GM21717 (cell line): ENCODE measurements at regions not wholly inside any gene's neighbourhood (a gene's known extent, or its start where the extent isn't known, plus 50 kb on each side); places are given as distances from the start of the nearest gene placed in this dataset.

Experiments
- ATAC-seq: cut with Tn5 transposase; IDR thresholded peaks from one replicate; pipeline ENCODE4 v1.9.1; 2021; ENCODE audit warnings: mild to moderate bottlenecking, moderate library complexity; ENCODE audit not compliant: unreplicated experiment

DNA sequence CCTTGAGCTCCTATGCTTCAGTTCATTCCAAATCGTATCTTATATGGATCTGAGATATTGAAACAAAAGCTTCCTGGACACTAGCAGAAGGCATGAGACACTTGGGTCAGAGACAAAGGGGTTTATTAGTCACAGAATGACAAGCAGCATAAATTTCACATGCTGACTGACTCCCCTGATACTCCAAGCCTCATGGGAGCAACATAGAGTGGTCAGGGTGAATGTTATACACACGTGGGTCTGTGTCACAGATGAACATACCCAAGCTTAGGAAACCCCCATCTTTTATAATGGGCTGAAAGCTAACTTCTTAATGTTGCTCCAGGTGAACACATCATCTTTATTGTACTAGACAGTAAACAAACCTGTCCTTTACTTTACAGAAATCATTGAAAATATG lies 599.9 kb upstream of the RGS18 start:
- ATAC-seq: no peak

DNA sequence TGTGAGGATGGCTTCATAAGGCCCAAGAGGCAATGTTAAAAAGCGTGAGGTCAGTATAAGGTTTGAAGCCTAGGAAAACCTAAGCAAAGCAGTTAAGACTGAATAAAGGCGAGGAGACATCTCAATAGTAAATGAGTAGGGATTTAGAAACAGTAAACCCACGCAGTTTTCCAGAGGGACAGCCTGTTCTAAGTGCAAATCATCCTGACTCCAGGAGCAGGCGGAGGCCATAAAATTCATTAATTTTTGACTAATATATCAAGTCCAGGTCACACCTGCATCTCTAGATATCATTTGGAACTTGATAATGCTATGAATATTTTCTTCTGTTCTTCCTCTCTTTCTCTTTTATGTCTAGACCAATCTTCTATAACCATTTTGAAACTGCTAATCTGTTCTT lies 597.0 kb upstream of the RGS18 start:
- no peak for ATAC-seq

DNA sequence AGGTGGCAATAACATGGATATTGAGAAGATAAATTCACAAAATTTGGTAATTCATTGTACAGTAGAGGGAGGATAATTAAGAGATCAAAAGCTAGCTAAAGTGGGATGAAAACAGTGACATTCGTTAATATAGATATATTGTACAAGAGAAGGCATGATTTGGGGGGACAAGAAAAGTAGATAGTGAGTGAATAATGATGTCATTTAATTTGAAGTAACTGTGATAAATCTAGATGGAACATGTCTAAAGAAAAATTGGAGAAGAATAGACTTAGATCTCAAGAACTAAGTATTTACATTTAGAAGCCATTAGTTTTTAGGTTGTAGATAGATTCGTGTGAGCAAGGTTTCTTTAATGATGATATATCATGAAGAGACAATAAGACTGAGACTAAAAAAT lies 594.0 kb upstream of the RGS18 start:
- no peak for ATAC-seq

DNA sequence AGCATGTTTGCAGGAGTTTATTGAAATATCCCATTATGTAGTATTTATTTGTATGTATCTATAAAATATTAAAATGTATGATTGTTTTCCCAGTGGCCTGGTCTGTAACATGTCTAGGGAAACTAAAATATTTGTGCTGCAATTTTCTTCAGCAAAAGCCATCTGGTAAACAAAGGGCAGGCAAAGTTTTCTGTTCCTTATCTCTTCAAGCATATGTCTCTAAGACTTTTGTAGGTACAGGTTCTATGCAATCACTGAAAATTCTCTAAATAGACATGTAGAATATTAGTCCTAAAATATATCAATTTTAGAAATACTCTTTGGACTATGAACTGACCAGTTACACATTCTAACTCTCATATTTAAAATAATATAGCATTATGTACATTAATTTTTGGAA lies 585.8 kb upstream of the RGS18 start:
- ATAC-seq: no peak

DNA sequence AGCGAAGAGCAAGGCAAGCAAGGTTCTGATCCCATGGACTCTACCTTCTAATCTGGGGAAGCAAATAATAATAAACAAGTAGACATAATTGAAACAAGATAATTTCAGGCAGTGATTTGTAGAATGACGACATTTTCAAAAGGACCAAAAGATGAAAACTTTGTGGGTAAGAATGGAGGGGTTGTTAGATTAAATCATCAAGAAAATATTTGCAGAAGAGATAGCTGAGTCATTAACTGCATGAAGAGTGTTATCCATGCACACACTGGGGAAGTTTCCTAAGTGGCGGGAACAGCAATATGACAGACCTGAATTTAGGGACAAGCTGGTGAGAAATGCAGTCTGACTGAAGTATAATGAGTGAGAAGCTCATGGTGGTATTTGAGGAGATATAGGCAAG lies 583.1 kb upstream of the RGS18 start:
- ATAC-seq: no peak

DNA sequence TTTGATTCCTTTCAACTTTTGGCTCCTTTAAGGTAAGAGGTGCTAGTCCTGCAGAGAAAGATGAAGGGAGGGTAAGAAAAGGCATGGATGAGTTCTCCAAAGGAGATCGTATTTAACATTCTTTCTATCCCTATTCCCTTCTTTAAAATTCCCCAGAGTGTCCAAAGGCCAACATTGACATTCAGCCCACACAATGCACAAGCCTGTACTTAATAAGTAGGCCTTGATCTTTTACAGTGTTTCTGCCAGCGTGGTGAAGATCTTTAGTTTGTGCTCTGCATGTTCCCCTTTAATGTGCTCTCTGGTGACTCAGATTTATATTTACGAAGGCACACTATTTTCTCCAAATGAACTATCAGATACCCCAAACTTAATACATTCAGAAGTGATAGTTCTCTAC lies 582.5 kb upstream of the RGS18 start:
- no peak for ATAC-seq

DNA sequence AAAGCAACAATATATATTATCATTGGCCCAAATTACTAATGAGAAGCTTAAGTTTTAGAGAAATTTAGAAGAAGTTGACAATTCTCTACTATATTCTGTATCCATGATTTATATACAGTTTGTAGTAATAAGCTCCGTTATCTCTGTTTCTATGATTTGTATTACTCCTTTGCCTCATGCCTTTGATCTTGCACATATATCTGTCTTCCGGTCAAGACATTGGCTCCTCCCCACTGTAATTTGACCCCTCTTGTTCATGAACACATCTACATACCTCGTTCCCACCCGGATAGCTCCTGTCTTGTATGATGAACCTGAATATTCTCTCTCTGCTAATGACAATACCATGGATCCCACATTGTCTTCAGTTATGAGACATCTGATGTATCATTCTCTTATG lies 581.0 kb upstream of the RGS18 start:
- ATAC-seq: no peak

DNA sequence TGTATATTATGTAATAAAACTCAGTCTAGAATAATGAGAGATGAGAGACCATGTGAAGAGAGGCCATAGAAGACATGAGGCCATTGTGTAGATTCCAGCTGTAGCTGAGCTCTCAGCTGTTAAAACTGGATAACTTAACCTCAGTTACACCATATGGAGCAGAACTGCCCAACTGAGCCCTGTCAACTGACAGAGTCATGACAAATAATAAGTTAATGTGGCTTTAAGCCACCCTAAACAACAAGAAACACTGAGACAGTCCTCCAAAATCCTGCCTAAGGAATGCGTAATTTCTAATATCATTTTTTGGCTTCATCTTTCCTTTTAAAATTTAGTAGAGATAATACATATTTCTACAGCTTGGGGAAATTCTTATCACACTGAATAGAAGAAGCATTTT lies 580.0 kb upstream of the RGS18 start:
- no peak for ATAC-seq

DNA sequence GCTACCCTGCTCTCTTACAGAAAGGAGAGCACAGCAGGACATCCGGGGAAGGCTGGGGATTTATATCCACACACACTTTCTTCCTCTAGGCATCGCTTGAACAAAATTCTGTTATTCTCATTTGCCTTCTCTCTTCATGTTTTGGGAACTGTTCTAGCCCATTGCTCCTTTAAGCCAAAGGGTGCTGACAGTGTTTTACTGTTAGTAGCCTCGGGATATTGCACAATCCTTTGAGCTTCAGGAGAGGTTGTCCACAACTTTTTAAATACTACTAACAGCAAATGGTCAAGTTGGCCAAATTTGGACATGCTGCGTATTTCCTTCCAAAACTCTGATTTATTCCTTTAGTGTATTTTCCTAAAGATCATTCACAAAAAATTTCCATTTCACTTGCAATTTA lies 579.2 kb upstream of the RGS18 start:
- no peak for ATAC-seq

DNA sequence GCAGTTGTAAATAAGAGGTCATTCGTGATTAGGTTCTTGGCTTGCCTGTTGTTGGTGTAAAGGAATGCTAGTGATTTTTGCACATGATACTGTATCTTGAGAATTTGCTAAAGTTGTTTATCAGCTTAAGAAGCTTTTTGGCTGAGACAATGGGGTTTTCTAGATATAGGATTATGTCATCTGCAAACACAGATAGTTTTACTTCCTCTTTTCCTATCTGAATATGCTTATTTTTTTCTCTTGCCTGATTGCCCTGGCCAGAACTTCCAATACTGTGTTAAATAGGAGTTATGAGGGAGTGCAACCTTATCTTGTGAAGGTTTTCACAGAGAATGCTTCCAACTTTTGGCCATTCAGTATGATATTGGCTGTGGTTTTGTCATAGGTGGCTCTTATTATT lies 576.1 kb upstream of the RGS18 start:
- ATAC-seq: peak; percentile 84

DNA sequence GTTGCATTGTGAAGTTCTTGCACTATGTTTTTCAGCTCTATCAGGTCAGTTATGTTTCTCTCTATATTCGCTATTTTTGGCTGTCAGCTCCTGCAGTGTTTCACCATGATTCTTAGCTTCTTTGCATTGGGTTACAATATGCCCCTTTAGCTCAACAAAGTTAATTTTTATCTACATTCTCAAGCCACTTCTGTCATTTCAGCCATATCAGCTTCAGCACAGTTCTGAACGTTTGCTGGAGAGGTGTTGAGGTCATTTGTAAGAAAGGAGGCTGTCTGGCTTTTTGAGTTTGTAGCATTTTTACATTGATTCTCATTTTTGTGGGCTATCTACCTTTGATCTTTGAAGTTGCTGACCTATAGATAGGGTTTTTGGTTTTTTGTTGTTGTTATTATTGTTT lies 573.2 kb upstream of the RGS18 start:
- ATAC-seq: no peak

DNA sequence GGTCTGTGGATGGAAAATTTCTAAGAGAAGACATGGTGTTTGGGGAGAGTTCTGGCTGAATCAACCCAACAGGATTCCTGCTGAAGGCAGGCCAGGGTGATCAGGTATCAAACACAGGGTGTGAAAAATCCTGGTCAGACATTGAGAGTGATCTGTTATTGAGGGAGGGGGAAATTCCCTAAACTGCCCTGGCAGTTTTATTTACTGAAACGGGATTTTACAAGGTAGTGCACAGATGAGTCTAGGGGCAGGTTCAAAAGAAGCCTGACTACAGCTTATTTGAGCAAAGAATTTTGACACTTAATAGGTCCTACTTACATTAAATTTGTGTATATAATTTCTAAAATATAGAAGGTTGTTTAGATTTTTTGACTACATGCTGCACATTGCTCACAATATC lies 569.4 kb upstream of the RGS18 start:
- ATAC-seq: no peak

DNA sequence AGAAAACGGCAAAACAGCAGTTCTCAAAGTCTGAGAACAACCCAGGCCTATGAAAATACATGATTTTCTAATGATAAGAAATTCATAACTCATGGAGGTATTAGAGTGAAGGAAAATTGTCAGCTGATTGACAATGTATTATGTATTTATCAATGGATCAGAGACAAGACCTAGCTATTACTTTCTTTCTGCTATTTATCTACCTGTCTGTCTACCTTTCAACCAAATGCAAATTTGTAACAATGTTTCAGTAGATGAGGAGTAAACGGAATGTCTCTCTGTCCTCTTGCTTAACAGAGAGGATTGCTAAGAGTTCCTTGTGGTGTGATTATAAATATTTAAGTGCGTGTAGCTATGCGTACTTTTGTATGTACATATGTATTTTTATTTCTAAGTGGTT lies 568.7 kb upstream of the RGS18 start:
- no peak for ATAC-seq

DNA sequence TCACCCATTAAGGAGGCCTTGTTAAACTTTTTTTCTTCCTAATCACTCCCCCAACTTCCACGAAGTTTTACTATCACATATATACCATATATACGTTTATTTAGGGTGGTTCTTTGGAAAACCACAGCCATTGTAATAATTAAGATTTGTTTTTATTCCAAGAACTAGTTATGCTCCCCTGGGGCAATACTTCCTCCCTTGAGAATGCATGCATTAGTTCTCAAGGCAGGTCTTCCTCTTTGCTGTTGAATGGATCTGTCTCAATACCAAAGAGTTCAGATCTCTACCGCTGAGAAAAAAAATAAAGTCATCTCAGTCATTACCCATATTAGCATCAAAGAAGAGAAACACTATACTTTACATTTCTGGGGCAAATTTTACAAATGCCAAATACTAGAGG lies 567.7 kb upstream of the RGS18 start:
- ATAC-seq: no peak

DNA sequence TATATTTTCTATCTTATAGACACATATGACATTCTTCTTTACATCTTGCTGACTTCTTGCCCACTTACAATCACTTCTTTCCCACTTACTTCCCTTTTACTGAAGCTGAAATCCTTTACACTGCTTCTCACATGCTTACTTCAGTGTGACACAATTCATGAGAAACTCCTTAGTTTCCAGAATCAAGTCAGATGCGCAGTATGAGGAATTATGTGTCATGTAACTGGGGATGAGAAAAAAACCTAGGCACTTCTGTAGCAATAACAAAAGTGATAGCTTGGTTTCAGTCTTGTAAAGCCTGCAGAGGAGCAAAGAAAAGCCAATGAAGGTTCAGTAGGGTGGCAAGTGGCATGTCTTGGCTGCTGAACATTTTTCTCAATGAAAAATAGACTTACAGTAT lies 566.2 kb upstream of the RGS18 start:
- no peak for ATAC-seq

DNA sequence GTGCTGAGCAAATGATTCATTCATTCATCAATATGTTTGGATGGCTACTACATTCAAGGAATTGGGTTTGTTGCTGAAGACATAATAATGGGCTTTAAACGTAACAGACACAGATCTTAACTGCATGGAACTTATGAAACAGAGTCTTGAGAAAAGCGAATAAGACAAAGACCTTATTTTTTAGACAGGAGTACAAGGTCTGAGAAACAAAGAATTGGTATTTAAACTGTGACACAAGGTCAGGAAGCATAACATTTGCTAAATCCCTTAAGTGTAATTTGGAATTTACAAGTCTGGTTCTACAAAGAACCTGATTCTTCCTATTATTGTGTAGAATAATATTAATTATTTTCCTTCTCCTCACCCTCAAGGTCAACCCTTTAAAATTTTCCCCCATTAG lies 565.4 kb upstream of the RGS18 start:
- no peak for ATAC-seq

DNA sequence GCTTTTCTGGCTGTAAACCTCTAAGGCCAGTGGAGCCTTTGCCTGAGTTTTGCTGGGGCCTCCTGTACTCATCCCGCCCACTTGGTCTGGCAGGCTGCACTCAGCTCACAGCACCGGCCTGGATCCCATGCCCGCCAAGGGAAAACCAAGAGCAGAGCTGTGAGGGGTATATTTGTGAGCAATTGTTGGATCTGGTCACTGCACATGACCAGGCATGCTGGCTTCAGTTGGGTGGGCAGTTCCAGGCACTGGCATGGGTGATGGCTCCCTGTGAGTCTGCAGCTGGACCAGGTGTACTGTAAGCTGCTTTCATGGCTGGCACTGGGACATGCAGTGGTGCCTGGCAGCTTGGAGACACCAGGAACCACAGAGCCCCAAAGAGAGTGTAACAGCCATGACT lies 563.1 kb upstream of the RGS18 start:
- ATAC-seq: no peak

DNA sequence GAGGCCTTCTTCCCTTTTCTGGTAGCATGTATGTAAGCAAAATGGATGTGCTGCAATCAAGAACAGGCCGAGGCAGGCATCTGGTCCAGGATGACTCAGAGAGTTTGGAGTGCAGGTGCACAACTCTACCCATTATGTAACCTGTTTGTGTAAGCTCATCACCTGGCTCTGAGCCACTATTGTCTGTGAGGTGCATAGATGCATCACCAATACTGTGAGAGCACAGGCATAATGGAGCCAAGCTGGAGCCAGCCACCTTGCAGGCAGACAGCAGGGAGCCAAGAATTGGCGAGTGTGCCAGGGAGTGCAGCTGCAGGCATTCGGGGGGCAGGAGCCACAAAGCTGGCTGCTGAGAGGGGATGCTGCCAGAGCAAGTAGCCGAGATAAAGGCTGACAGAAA lies 549.9 kb upstream of the RGS18 start:
- no peak for ATAC-seq

DNA sequence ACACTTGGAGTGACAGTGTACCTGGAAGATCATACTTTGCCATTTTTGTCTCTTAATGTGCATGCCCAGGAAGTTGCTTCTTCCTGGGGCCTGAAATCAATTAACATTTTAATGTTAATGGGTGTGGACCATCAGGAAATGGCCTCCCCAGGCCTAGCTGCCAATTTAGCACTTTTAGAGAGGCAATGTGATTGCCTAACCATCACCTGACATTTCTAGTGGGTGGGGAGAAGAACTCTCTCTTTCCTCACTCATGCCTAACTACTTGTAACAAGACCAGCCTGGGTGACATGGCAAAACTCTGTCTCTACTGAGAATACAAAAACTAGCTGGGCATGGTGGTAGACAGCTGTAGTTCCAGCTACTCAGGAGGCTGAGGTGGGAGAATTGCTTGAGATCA lies 549.0 kb upstream of the RGS18 start:
- no peak for ATAC-seq

DNA sequence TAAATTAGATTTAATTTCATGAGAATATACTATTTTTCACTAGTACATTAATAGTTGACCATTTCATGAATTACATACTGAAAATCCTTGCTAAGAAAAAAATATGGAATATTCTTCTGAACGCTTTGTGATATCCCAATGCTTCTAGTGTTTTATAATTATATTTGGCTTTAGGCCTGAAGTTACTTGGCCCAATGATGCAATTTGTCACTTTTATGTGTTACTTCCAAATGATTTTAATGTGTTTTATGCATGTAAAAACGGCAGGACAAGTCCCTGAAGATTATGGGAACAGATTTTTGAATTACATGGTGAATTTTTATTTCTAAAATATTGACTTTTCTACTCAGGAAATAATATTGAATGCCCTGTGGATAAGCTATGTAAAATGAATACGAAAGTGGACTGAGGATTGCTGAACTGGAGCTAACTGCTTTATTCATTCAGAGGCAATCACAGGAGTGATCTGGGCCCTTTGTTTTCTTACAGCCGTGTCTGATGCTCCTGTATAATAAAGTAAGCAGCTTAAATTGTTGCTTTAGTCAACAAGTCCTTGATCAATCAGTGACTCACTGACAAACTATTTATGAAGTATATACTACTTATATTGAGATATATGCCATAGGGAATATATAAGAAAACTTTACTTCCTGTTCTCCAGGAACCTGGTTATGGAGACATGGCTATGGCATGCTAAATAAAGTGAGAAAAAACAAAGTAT lies 543.0 kb upstream of the RGS18 start:
- no peak for ATAC-seq

DNA sequence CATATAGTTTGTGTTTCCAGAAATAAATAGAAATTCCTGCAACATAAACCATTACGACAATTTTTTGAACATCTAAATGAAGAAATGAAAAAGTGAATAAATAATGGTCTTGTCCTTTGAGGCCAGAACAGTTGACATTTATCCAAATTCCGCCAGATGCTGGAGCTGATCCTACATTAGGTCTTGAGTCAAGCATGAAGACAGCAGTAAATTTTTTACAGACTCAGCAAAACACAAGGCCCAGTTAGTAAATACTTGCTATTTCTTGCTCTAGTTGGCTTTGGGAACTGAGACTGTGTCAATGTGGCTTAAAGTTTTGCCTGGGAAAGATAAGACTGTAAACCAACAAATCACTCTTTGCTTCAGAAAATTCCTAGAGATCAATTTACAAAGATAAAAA lies 540.1 kb upstream of the RGS18 start:
- ATAC-seq: no peak

DNA sequence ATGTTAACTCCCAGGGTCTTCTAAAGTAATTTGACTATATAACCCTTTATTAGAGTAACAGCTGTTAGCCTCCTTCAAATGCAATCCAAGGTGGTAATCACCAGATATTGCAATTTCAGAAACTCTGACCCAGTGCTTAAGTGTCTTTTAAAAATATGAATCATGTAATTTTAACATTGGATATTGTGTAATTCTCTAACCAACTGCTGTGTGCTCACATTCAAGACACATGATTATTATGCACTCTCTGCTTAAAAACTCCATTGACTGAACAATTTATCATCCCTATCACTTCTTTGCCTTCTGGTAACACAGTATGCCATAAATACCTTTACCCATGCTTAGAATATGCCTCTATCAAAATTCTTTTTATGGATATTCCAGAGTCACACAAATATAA lies 537.4 kb upstream of the RGS18 start:
- no peak for ATAC-seq

DNA sequence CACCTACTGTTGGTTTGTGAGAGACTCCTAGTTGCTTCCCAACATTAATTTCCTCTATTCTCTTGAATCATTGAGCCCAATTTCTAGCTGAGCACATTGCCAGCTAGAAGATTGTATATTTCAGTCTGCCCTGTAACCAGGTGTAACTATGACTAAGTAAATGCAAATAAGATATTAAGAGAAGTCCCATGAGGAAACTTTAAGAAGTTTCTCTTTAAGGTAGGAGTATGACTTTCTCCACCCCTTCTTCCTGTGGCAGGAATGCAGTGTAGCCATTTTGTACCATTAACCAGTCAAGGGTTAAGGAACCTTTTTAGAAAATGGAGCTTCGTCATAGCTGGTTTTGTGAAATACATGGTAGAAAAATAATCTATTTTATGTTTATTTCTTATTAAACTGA lies 534.2 kb upstream of the RGS18 start:
- no peak for ATAC-seq

DNA sequence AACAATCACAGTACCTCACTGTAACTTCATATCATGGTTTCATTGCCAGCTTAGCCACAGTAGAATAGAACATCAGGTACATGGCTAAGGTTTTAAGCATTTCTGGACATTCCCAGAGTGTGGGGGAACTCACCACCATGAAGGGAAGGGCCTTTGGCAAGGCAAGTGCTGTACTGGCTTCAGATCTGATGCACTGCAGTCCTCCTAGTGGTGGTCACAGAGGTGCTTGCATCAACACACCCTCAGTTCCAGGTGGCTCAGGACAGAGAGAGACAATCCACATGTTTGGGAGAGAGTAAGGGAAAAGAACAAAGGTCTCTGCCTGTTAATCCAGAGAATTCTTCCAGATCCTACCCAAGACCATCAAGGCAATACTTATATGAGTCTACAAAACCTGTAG lies 528.4 kb upstream of the RGS18 start:
- ATAC-seq: no peak
